ENCODE measurements at regions not wholly inside any gene's neighbourhood (a gene's known extent, or its start where the extent isn't known, plus 50 kb on each side); places are given as distances from the start of the nearest gene placed in this dataset.

GRCh38 chr12:114241973-114242434 lies 163.9 kb downstream of the TBX5 start:
- no peaks in the 10 kb centered on the region for H3K36me3 ChIP-seq
- H3K27ac ChIP-seq = no peak overlapping the region
- peaks cover 0 to 26% (median 8%) of the 10 kb centered on the region in 12 donors for H3K4me1 ChIP-seq
- H3K9me3 ChIP-seq = no peaks in the 10 kb centered on the region
- ATAC-seq (no peak), DNase-seq (no peak)
- no peak for TF ChIP-seq CTCF (IDR thresholded peaks at IDR 0.05)
- TF ChIP-seq POLR2A (IDR thresholded peaks at IDR 0.05) = no peak
- 78 to 82% (median 80%) methylated on average over 4 of the region's 4 CpGs for WGBS, 4 donors
- no peak overlapping the region for H3K4me3 ChIP-seq
- intact Hi-C loops (cut with DNase I) = loop anchor here in 3 of 10 donors (5.0 to 10.0 kb wide), 5 partner anchors 75 to 263 kb away; no protein-coding TSS in a partner anchor
- H3K27me3 ChIP-seq = peaks cover 0 to 21% (median 3%) of the 10 kb centered on the region in 9 donors

GRCh38 chr12:114240288-114240687 lies 165.7 kb downstream of the TBX5 start:
- no peak for ATAC-seq
- no peak for DNase-seq
- Histone ChIP-seq H3K4me1 (peaks cover 0 to 26% (median 8%) of the 10 kb centered on the region in 12 donors), H3K36me3 (no peaks in the 10 kb centered on the region), H3K27ac (peak overlapping the region in 2 of 12 donors; percentile 16 to 24), H3K9me3 (no peaks in the 10 kb centered on the region), H3K27me3 (peaks cover 0 to 21% (median 2%) of the 10 kb centered on the region in 9 donors), H3K4me3 (no peak overlapping the region)
- WGBS, 4 donors = 43 to 64% (median 46%) methylated on average over 12 of the region's 12 CpGs
- intact Hi-C loops (cut with DNase I) = loop anchor here in 3 of 10 donors (5.0 to 10.0 kb wide), 5 partner anchors 73 to 265 kb away; no protein-coding TSS in a partner anchor
- TF ChIP-seq POLR2A (IDR thresholded peaks at IDR 0.05) (no peak), CTCF (IDR thresholded peaks at IDR 0.05) (no peak)

GRCh38 chr12:114238808-114239207 lies 167.1 kb downstream of the TBX5 start:
- peak; percentile 94 to 98 (median 96) for ATAC-seq
- H3K4me3 ChIP-seq = no peak overlapping the region
- H3K36me3 ChIP-seq = no peaks in the 10 kb centered on the region
- no peak for TF ChIP-seq CTCF (IDR thresholded peaks at IDR 0.05)
- no peak for TF ChIP-seq POLR2A (IDR thresholded peaks at IDR 0.05)
- DNase-seq = peak in 4 of 5 donors; percentile 54 to 77 (median 66)
- peaks cover 0 to 26% (median 8%) of the 10 kb centered on the region in 12 donors for H3K4me1 ChIP-seq
- H3K9me3 ChIP-seq = no peaks in the 10 kb centered on the region
- peaks cover 0 to 15% (median 0%) of the 10 kb centered on the region in 9 donors for H3K27me3 ChIP-seq
- 10 to 17% (median 12%) methylated on average over 5 of the region's 5 CpGs for WGBS, 4 donors
- H3K27ac ChIP-seq = peak overlapping the region in 8 of 12 donors; percentile 1 to 76 (median 52)
- intact Hi-C loops (cut with DNase I) = no loop called here

- intact Hi-C loops (cut with DNase I) = no loop called here
- DNase-seq (no peak), ATAC-seq (no peak)
- Histone ChIP-seq H3K4me3 (no peak overlapping the region), H3K36me3 (no peaks in the 10 kb centered on the region), H3K9me3 (no peaks in the 10 kb centered on the region), H3K27ac (no peak overlapping the region), H3K4me1 (peaks cover 0 to 26% (median 8%) of the 10 kb centered on the region in 12 donors), H3K27me3 (peaks cover 0 to 13% (median 0%) of the 10 kb centered on the region in 9 donors)
- TF ChIP-seq POLR2A (IDR thresholded peaks at IDR 0.05) (no peak), CTCF (IDR thresholded peaks at IDR 0.05) (no peak)
- WGBS, 4 donors = 36 to 49% (median 43%) methylated on average over 5 of the region's 5 CpGs
Measured at GRCh38 chr12:114237230-114237629, 168.7 kb downstream of the TBX5 start.

All from heart left ventricle (tissue), 16 donors.